Amniotic epithelial cell (primary cell): ENCODE measurements at regions not wholly inside any gene's neighbourhood (a gene's known extent, or its start where the extent isn't known, plus 50 kb on each side); places are given as distances from the start of the nearest gene placed in this dataset.
A peak's percentile ranks its signal among the peaks of the same experiment; 100 is the strongest.
"Not testable (repeated sequence)": the region's sequence is repeated elsewhere in the genome, so short reads cannot be mapped to it uniquely, and the experiment has no call there.

ENCODE experiments used
- DNase-seq: peaks from one replicate; pipeline ENCODE4 v3.0.0-alpha.2; 2010; ENCODE audit warnings: low read depth

DNA sequence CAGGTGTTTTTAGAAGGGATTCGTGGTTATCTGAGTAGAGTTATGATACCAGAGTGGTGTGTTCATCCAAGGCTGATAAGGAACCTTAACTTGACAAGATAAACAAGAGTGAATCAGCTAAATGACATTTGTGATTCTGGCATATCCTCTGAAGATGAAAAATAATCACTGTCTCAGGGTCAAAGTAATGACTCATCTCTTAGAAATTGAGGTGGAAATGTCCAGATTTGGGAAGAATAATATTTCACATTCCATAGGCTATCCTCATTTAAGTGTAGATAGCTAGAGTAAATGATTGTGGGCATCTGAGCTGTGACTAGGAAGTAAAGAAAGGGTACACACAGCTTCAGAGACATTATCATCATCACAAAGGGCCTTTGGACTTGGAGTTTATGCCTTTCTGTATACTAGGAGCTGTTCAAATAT lies 255.7 kb downstream of the GJA1 start:
- peak; percentile 85 for DNase-seq

DNA sequence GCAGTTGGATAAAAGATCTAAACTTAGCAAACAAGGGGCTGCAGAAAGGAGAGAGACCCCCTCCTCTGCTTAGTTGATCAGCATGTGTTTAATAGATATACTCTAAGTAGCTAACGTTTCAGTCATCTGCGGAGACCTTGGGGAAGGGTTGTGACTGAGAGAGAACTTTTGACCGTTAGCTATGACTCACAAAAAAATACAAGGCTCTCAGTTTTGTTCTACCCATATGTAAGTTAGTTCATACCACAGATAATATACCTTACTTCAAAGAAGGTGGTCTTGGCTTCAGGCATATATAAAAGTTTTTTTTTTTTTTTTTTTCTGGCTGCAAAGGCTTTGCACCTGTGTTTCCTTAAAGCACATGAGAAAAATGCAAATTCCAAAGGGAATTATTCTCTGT lies 258.9 kb downstream of the GJA1 start:
- DNase-seq: peak; percentile 52

- peak; percentile 37 for DNase-seq
Measured at GRCh38 chr6:121694801-121695251, 259.4 kb downstream of the GJA1 start.

DNA sequence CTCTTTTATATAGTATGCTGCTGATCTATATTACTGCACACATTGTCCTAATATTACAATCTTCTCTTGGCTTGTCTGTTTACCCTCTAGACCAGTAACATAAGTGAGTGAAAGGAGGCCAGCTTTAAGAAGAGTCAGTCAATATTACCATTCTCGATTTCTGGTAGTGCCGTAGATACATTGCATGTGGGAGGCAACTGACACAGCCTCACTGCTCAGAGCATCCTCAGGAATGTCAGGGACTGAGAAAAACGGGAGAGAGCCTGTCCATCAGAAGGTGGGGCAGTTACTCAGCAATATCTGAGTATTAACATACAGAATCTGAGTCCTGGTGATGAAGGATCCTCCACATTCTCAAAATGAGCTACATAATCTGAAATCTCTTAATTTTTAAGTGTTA lies 259.9 kb downstream of the GJA1 start:
- DNase-seq: peak; percentile 31

DNA sequence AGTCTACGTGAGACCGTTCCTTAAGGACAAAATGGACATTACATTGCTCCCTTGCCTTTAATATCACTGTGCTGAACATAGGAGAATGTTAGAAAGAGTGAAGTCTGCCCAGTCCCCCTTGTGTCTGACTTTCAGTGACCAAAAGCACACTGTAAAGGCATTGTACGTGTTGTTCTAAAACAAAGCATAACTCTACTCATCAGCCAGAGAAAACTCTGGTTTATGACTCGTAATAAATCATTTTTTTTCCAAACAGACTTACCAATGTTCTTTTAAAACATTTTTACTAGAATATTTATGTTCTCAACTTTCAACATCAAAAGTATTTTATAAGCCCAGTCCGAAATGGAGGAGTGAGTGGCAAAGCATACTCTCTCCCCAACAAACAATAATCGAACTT lies 262.5 kb downstream of the GJA1 start:
- DNase-seq: no peak

- no peak for DNase-seq
Measured at GRCh38 chr6:121698617-121699016, 263.2 kb downstream of the GJA1 start.

DNA sequence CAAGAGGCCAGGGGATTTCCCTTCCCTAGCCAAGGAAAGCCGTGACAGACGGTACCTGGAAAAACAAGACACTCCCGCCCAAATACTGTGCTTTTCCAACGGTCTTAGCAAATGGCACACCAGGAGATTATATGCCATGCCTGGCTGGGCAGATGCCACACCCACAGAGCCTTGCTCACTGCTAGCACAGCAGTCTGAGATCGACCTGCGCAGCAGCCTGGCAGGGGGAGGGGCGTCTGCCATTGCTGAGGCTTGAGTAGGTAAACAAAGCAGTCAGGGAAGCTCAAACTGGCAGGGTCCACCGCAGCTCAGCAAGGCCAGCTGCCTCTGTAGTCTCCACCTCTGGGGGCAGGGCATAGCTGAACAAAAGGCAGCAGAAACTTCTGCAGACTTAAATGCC lies 267.7 kb downstream of the GJA1 start:
- DNase-seq: not testable (repeated sequence)

DNA sequence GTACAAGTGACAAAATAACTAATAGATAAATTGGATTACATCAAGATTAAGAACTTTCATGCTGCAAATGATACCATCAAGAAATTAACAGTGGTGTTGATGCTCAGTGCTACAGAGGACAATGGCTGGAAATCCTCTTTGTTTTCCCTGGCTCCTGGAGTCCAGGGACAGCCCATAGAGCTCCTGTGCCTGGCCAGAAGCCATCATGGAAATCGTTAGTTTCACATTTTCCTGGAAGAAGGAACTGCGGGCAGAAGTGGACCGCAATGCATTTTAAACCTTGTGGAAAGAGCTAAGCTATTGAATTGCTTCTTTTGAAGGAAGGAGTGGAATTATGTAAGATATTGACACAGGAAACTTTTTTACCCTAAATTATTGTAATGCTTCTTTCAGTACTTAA lies 276.0 kb downstream of the GJA1 start:
- DNase-seq: no peak

DNA sequence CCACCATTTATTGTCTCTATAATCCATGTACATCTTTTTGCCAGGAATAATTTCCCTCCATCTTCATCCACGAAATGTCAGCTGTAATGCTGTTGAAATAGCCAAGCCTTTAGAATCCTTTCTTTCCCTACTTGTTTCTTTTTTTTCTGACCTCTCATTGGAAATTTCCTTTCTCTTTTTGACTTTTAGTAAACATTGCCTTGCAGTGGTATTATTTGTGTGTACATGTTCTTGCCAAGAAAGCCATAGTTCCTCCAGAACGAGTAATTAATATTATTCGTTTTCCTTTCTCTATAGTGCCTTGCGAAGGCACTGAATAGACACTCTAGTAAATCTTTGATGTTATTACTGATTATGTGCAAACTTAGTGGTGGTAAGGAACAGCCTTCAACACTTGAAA lies 282.2 kb downstream of the GJA1 start:
- DNase-seq: no peak

DNA sequence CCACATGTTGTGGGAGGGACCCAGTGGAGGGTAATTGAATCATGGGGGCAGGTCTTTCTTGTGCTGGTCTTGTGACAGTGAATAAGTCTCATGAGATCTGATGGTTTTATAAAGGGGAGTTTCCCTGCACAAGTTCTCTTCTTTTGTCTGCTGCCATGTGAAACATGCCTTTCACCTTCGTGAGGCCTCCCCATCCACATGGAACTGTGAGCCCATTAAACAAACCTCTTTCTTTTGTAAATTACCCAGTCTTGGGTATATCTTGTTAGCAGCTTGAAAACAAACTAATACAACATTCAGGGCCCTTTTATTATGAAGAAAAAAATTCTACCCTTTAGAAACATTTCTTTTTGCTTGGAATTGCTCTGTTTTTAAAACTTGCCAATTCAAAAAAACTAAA lies 285.4 kb downstream of the GJA1 start:
- DNase-seq: not testable (repeated sequence)

DNA sequence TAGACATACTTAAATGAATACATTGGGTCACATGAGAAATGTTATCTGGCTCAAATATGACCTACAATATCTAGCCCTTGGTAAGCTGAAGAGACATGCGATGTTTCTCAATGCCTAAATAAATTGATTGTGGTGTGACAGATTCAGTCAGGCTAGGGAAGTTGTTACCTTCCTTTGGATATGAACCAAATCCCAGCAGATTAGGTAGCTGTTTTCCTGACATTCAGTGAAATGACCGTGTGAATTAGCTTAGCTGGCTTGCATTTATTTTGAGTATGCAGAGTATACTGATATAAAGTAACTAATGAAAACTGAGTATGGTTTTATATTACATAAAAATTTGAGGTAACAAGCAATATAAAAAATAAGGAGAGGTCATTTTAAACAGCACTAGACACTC lies 288.2 kb downstream of the GJA1 start:
- DNase-seq: no peak

- DNase-seq: no peak
Measured at GRCh38 chr6:121724576-121724975, 289.1 kb downstream of the GJA1 start.

- no peak for DNase-seq
Measured at GRCh38 chr6:121726596-121726995, 291.1 kb downstream of the GJA1 start.

GRCh38 chr6:121730616-121731015 lies 295.2 kb downstream of the GJA1 start:
- no peak for DNase-seq

- DNase-seq: peak; percentile 65
Measured at GRCh38 chr6:121731381-121731780, 295.9 kb downstream of the GJA1 start.

DNA sequence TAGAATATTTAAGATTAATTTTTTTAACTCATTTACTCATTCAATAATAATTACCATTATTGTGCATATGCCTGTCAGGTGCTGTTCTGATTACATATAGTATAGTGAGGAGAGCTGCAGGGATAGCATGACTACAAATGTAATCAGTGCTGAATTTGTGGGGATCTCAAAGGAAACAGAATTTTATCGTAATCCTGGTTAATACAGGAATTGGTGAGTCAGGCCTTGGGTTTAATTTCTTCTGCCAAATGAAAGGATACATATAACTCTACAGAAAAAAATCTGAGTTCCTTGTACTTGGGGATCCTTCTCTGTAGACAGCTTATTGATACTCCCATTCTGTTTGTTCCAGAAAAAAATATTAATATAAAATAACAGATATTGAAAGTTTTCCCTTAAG lies 297.2 kb downstream of the GJA1 start:
- DNase-seq: peak; percentile 60

GRCh38 chr6:121733234-121733633 lies 297.8 kb downstream of the GJA1 start:
- DNase-seq: no peak

DNA sequence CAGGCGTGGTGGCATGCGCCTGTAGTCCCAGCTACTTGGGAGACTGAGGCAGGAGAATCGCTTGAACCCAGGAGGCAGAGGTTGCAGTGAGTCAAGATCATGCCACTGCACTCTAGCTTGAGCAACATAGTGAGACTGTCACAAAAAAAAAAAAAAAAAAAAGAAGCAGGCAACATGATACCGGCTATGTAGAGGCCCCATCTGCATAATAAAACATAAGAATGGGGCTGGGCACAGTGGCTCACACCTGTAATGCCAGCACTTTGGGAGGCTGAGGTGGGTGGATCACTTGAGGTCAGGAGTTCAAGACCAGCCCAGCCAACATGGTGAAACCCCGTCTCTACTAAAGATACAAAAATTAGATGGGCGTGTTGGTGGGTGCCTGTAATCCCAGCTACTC lies 304.7 kb downstream of the GJA1 start:
- not testable (repeated sequence) for DNase-seq

- DNase-seq: no peak
Measured at GRCh38 chr6:121743691-121744090, 308.2 kb downstream of the GJA1 start.

DNA sequence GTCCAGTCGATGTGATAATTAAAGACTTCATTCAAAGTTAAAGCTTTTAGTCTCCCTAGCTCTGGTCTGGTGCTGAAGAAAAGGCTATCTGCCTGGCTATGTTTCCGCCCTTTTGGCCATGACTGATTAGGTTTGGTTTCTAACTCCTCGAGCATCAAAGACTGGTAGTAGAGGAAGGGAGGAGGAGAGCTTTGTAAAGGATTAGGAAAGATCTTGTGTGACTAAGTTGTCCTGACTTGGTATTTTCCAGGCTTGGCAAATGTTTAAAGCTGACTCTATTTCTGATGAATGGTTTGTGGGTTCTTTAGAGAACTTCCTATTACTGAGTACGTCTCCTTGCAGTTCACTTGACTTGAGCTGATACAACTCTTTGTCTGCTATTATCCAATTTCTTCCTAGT lies 312.9 kb downstream of the GJA1 start:
- peak; percentile 99 for DNase-seq

DNA sequence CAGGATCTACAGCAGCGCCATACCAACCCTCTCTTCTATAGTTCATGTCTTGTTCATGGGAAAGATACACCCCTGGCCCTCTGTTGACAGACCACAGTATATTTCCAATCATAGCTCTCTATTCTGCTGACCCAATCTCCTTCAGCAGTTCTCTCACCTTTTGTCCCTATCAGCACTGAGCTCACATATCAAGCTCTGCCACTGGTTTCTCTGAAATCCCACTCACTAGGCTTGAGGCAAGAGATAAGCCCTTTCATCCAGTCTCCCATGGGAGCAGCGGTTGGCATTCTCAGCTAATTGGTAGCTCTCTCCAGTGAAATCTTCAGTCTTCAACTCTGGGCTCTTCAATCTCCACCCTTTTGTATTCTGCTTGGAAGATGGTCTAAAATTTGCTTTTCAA lies 313.4 kb downstream of the GJA1 start:
- DNase-seq: peak; percentile 64

DNA sequence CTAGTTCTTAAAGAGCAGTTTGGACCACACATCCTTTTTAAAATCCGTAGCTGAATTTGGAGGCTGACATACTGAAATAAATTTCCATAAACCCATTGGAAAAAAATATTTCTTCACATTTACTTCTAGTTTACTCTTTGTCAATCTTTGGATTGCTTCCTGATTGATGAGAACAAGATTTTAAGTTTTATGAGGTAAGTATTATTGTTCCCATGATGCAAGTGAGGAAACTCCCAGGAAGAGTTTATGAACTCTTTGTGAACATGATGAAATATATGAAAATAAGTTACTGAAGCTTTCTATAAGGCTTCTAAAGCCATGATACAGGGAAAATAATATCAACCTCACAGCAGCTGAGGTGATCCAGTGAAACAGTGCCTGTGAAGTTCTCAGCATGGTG lies 320.0 kb downstream of the GJA1 start:
- DNase-seq: no peak

GRCh38 chr6:121756666-121757065 lies 321.2 kb downstream of the GJA1 start:
- no peak for DNase-seq

GRCh38 chr6:121759370-121759769 lies 323.9 kb downstream of the GJA1 start:
- no peak for DNase-seq

DNA sequence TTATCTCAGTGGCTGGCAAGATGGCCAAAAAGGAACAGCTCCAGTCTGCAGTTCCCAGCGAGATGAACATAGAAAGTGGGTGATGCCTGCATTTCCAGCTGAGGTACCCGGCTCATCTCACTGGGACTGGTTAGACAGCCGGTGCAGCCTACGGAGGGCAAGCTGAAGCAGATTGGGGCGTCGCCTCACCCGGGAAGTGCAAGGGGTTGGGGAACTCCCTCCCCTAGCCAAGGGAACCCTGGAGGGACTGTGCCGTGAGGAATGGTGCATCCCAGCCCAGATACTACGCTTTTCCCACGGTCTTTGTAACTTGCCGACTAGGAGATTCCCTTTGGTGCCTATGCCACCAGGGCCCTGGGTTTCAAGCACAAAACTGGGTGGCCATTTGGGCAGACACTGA lies 324.7 kb downstream of the GJA1 start:
- DNase-seq: no peak
